B cell (primary cell): ENCODE measurements at regions not wholly inside any gene's neighbourhood (a gene's known extent, or its start where the extent isn't known, plus 50 kb on each side); places are given as distances from the start of the nearest gene placed in this dataset.

Source experiments
- ATAC-seq: fragments of 200-7000 bp; cut with Tn5 transposase; one replicate; pipeline ENCODE4 v1.10.0; 2021; ENCODE audit warnings: low read depth, mild to moderate bottlenecking, moderate number of reproducible peaks, moderate library complexity
- CTCF ChIA-PET: fragments of 350-600 bp; sonication (Branson Sonifier 250); formaldehyde crosslinking; loops from one replicate; lab custom pipeline; 2021; ENCODE audit warnings: antibody characterized with exemption, inconsistent platforms; lab: Charles Lee
- POLR2A ChIA-PET: fragments of 350-600 bp; sonication (Branson Sonifier 250); formaldehyde crosslinking; loops from one replicate; lab custom pipeline; 2021; ENCODE audit warnings: antibody characterized with exemption; lab: Charles Lee
- DNase-seq: peaks from one replicate; pipeline ENCODE4 v3.0.0; 2013
- H2AFZ ChIP-seq: 2 replicates; pipeline ENCODE4 v1.6.1; 2012; ENCODE audit warnings: mild to moderate bottlenecking, low read depth, low read length; ENCODE audit not compliant: insufficient read depth, poor library complexity, severe bottlenecking
- H3K27ac ChIP-seq, 2 donors: 1 replicate in 1 of 2; 2 replicates in 1 of 2; pipeline ENCODE4 v1.5.1; 2012 to 2013; ENCODE audit warnings: low read length in 2 of 2, mild to moderate bottlenecking in 2 of 2, moderate library complexity in 1 of 2
- H3K27me3 ChIP-seq, 4 experiments: fragments of 200-600 bp in 1 of 4; sonication (generic) in 1 of 4; replicated peaks in 1 of 4; 1 replicate in 2 of 4; 2 replicates in 2 of 4; pipeline versions ENCODE4 v1.6.1 to v1.7.0; 2013 to 2016; ENCODE audit warnings: low read length in 3 of 4, mild to moderate bottlenecking in 2 of 4, mixed read lengths in 1 of 4, moderate library complexity in 1 of 4; ENCODE audit not compliant: insufficient read depth in 4 of 4, control insufficient read depth in 3 of 4; ENCODE audit errors: control extremely low read depth in 1 of 4
- H3K36me3 ChIP-seq, 2 experiments: replicated peaks in 1 of 2; 1 replicate in 1 of 2; 2 replicates in 1 of 2; pipeline versions ENCODE4 v1.6.1 to v1.7.1; 2013; ENCODE audit warnings: low read length in 1 of 2; ENCODE audit not compliant: insufficient read depth in 2 of 2, control insufficient read depth in 1 of 2; ENCODE audit errors: control extremely low read depth in 1 of 2, extremely low read depth in 1 of 2
- H3K4me1 ChIP-seq, 2 donors: fragments of 200-600 bp in 1 of 2; sonication (generic) in 1 of 2; 1 replicate in 1 of 2; 2 replicates in 1 of 2; pipeline versions ENCODE4 v1.5.1 to v1.6.1; 2013 to 2017; ENCODE audit warnings: low read length in 2 of 2; ENCODE audit not compliant: control insufficient read depth in 2 of 2, insufficient read depth in 2 of 2
- H3K4me2 ChIP-seq: replicated peaks from 2 replicates; pipeline ENCODE3; 2012; ENCODE audit warnings: mild to moderate bottlenecking, low read depth, low read length; ENCODE audit not compliant: poor library complexity, severe bottlenecking
- H3K4me3 ChIP-seq, 5 experiments: fragments of 200-600 bp in 1 of 5; sonication (generic) in 1 of 5; 1 replicate in 3 of 5; 2 replicates in 2 of 5; pipeline versions ENCODE4 v1.5.1 to v1.7.0; 2011 to 2016; ENCODE audit warnings: low read length in 4 of 5, mild to moderate bottlenecking in 4 of 5, low read depth in 2 of 5, control low read depth in 1 of 5, moderate library complexity in 1 of 5; ENCODE audit not compliant: insufficient read depth in 1 of 5; ENCODE audit errors: control extremely low read depth in 1 of 5, extremely low read depth in 1 of 5
- H3K79me2 ChIP-seq: fragments of 200-600 bp; sonication (generic); one replicate; pipeline ENCODE4 v1.6.0; 2016; ENCODE audit warnings: low read length; ENCODE audit not compliant: control insufficient read depth, insufficient read depth
- H3K9ac ChIP-seq: fragments of 200-600 bp; sonication (generic); 2 replicates; pipeline ENCODE4 v1.6.1; 2017; ENCODE audit warnings: mild to moderate bottlenecking, low read length, moderate library complexity
- H3K9me3 ChIP-seq, 3 donors: one replicate each; pipeline versions ENCODE4 v1.6.1 to v1.7.1; 2013; ENCODE audit warnings: low read length in 2 of 3; ENCODE audit not compliant: control insufficient read depth in 2 of 3, insufficient read depth in 1 of 3; ENCODE audit errors: control extremely low read depth in 1 of 3
- H4K20me1 ChIP-seq: 2 replicates; pipeline ENCODE4 v1.6.0; 2012; ENCODE audit warnings: mild to moderate bottlenecking, low read length; ENCODE audit not compliant: insufficient read depth, control insufficient read depth, poor library complexity, severe bottlenecking
- H3K27ac Mint-ChIP-seq: one replicate; pipeline ENCODE4 v1.8.0; 2021; ENCODE audit warnings: mixed read lengths
- H3K27me3 Mint-ChIP-seq: one replicate; pipeline ENCODE4 v1.8.0; 2021; ENCODE audit warnings: mixed read lengths
- H3K4me1 Mint-ChIP-seq: one replicate; pipeline ENCODE4 v1.8.0; 2021; ENCODE audit warnings: mixed read lengths
- H3K4me3 Mint-ChIP-seq: one replicate; pipeline ENCODE4 v1.8.0; 2021; ENCODE audit warnings: mixed read lengths
- H3K9me3 Mint-ChIP-seq: one replicate; pipeline ENCODE4 v1.8.0; 2022; ENCODE audit warnings: mixed read lengths; ENCODE audit not compliant: insufficient read depth
- CTCF ChIP-seq: fragments of 200-600 bp; IDR thresholded peaks from one replicate; pipeline ENCODE4 v1.8.0; 2022; ENCODE audit warnings: antibody characterized with exemption, mild to moderate bottlenecking
- EZH2 ChIP-seq: IDR thresholded peaks from 2 replicates; pipeline ENCODE4 v1.6.1; 2012; ENCODE audit warnings: borderline replicate concordance, low read depth, mild to moderate bottlenecking, moderate library complexity, low read length; ENCODE audit not compliant: insufficient read depth, poor library complexity, severe bottlenecking
- WGBS: methylation state at CpG from one replicate; pipeline ENCODE4 v1.1.5; 2013; ENCODE audit warnings: missing lambda C conversion rate; ENCODE audit not compliant: insufficient coverage; 5-methylcytosine and 5-hydroxymethylcytosine counted together
- intact Hi-C: fragments of 100-400 bp; cut with micrococcal nuclease; formaldehyde crosslinking; loops from one replicate; pipeline ENCODE4 v1.10.0; 2022

- no peaks in the 10 kb centered on the region for H4K20me1 ChIP-seq
- no peak overlapping the region for H3K4me3 ChIP-seq
- no peak overlapping the region for H3K4me2 ChIP-seq
- no peaks in the 10 kb centered on the region for H3K4me1 ChIP-seq
- no peaks in the 10 kb centered on the region for H3K79me2 ChIP-seq
- 92% methylated on average over 2 of the region's 3 CpGs for WGBS
- Mint-ChIP-seq H3K27me3 (no peaks in the 10 kb centered on the region), H3K27ac (no peak overlapping the region), H3K4me3 (no peak overlapping the region), H3K9me3 (no peaks in the 10 kb centered on the region), H3K4me1 (no peaks in the 10 kb centered on the region)
- intact Hi-C loops, result no loop called here
- no peaks in the 10 kb centered on the region for H3K36me3 ChIP-seq
- H3K9ac ChIP-seq, result no peak overlapping the region
- ChIA-PET CTCF (no interaction called here), POLR2A (no interaction called here)
- TF ChIP-seq CTCF (no peak), EZH2 (no peak)
- no peak for ATAC-seq
- H2AFZ ChIP-seq, result no peak overlapping the region
- no peak for DNase-seq
- H3K9me3 ChIP-seq, result no peaks in the 10 kb centered on the region
- no peak overlapping the region for H3K27ac ChIP-seq
- H3K27me3 ChIP-seq, result no peaks in the 10 kb centered on the region
These were observed 489.8 kb upstream of the GHITM start for GRCh38 chr10:83649471-83649870.

GRCh38 chr10:83654689-83655088 is 484.6 kb upstream of the GHITM start:
- DNase-seq (no peak), ATAC-seq (no peak)
- no peaks in the 10 kb centered on the region for H3K9me3 Mint-ChIP-seq
- Histone ChIP-seq H3K9me3 (peaks cover 0 to 8% (median 0%) of the 10 kb centered on the region in 3 donors), H3K27me3 (no peaks in the 10 kb centered on the region), H3K36me3 (no peaks in the 10 kb centered on the region), H3K79me2 (no peaks in the 10 kb centered on the region), H3K27ac (no peak overlapping the region), H3K4me3 (no peak overlapping the region), H3K4me2 (no peak overlapping the region), H4K20me1 (no peaks in the 10 kb centered on the region), H3K9ac (no peak overlapping the region), H2AFZ (no peak overlapping the region), H3K4me1 (no peaks in the 10 kb centered on the region)
- no peak overlapping the region for H3K27ac Mint-ChIP-seq
- no peaks in the 10 kb centered on the region for H3K27me3 Mint-ChIP-seq
- ChIA-PET CTCF (no interaction called here), POLR2A (no interaction called here)
- WGBS, result 100% methylated on average over 1 of the region's 2 CpGs
- no peak overlapping the region for H3K4me3 Mint-ChIP-seq
- H3K4me1 Mint-ChIP-seq, result no peaks in the 10 kb centered on the region
- TF ChIP-seq EZH2 (no peak), CTCF (no peak)
- intact Hi-C loops, result no loop called here
